Right lobe of liver (tissue), 4 donors: ENCODE measurements at regions not wholly inside any gene's neighbourhood (a gene's known extent, or its start where the extent isn't known, plus 50 kb on each side); places are given as distances from the start of the nearest gene placed in this dataset.

ENCODE experiments used
- CTCF ChIP-seq, 4 donors: fragments of 200-600 bp in 3 of 4; fragments of 450-650 bp in 1 of 4; IDR thresholded peaks; one replicate each; pipeline versions ENCODE4 v1.5.1 to v1.8.0; 2016 to 2022; ENCODE audit warnings: antibody characterized with exemption in 4 of 4, mild to moderate bottlenecking in 2 of 4
- POLR2A ChIP-seq: fragments of 450-650 bp; IDR thresholded peaks from one replicate; pipeline ENCODE4 v1.6.1; 2017; ENCODE audit warnings: antibody characterized with exemption, mild to moderate bottlenecking
- donor health status: DM: no; HTN: no; CAD: no.
- donor health status: DM: no; HTN: no; CAD: no.
- donor health status: DM: no; HTN: yes; CAD: no.

- TF ChIP-seq CTCF (IDR thresholded peaks at IDR 0.05) (no peak), POLR2A (no peak)
Observed at GRCh38 chr5:20522905-20523482, 535.0 kb upstream of the CDH18 start.
